ENCODE measurements at regions not wholly inside any gene's neighbourhood (a gene's known extent, or its start where the extent isn't known, plus 50 kb on each side); places are given as distances from the start of the nearest gene placed in this dataset.

DNA sequence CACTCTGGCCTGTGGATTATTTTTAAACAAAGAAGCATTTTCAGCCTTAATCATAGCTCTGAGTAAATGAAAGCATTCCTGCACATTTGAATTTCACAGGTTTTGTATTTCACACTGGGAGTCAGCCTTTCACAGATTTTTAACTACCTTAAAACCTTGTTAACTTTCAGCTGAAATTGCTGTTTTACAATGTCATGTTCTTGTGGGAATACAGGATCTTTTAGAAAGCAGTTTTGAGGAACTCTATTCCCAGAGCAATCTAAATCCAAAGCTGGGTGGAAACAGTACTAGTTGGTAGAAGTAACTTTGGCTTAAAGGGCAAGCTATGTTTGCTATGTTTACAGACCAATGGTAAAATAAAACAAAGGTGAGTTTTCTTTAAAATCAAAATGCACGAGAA is 600.6 kb downstream of the KCNJ2 start:
- TF ChIP-seq FOSL1 (IDR thresholded peaks at IDR 0.05; ENCODE audit: insufficient read depth, low read depth, low read length): no peak
- TF ChIP-seq, protein P1, sequence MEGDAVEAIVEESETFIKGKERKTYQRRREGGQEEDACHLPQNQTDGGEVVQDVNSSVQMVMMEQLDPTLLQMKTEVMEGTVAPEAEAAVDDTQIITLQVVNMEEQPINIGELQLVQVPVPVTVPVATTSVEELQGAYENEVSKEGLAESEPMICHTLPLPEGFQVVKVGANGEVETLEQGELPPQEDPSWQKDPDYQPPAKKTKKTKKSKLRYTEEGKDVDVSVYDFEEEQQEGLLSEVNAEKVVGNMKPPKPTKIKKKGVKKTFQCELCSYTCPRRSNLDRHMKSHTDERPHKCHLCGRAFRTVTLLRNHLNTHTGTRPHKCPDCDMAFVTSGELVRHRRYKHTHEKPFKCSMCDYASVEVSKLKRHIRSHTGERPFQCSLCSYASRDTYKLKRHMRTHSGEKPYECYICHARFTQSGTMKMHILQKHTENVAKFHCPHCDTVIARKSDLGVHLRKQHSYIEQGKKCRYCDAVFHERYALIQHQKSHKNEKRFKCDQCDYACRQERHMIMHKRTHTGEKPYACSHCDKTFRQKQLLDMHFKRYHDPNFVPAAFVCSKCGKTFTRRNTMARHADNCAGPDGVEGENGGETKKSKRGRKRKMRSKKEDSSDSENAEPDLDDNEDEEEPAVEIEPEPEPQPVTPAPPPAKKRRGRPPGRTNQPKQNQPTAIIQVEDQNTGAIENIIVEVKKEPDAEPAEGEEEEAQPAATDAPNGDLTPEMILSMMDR (IDR thresholded peaks at IDR 0.05; ENCODE audit: control extremely low read depth in 1 of 3, insufficient read depth in 1 of 3, low read depth in 1 of 3, low read length in 3 of 3): no peak
- no peak for TF ChIP-seq KDM1A (IDR thresholded peaks at IDR 0.05; ENCODE audit: borderline replicate concordance, low read length)
